IPS-NIHi7 (cell line): ENCODE measurements at regions not wholly inside any gene's neighbourhood (a gene's known extent, or its start where the extent isn't known, plus 50 kb on each side); places are given as distances from the start of the nearest gene placed in this dataset.

Experiments used
- DNase-seq: peaks from one replicate; pipeline ENCODE4 v3.0.0; 2012; ENCODE audit warnings: mixed read lengths; ENCODE audit errors: extremely low spot score

DNA sequence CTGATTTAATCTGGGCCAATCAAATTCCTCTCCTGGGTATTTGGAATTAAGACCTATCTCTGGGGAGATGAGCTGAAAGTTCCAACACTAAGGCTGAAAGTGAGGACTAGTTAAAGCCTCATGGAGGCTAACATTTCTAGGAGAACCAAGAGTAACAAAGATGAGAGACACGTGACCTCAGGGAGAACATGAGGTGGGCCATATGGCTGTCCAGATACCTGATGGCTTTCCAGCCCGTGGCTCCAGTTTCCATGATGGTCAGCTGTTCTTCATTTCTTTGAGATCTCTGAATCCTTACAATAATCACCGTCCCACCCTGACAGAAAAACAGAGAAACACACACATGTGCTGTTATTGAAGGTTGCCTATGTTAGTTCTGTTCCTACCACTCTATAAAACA, 66.1 kb downstream of the LEPR start:
- no peak for DNase-seq

DNA sequence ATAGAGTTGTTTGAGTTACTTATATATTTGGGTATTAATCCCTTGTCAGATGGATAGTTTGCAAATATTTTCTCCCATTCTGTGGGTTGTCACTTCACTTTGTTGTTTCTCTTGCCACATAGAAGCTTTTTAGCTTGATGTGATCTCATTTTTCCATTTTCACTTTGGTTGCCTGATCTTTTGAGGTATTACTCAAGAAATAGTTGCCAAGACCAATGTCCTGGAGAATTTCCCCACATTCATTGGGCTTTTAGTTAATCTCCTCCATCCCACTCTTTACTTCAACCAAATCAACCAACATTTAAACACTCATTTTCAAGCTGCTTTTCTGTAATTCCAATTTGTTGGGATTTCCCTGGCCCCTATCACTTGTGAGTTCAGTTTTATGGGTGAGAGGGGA, 69.0 kb downstream of the LEPR start:
- DNase-seq, result no peak

DNA sequence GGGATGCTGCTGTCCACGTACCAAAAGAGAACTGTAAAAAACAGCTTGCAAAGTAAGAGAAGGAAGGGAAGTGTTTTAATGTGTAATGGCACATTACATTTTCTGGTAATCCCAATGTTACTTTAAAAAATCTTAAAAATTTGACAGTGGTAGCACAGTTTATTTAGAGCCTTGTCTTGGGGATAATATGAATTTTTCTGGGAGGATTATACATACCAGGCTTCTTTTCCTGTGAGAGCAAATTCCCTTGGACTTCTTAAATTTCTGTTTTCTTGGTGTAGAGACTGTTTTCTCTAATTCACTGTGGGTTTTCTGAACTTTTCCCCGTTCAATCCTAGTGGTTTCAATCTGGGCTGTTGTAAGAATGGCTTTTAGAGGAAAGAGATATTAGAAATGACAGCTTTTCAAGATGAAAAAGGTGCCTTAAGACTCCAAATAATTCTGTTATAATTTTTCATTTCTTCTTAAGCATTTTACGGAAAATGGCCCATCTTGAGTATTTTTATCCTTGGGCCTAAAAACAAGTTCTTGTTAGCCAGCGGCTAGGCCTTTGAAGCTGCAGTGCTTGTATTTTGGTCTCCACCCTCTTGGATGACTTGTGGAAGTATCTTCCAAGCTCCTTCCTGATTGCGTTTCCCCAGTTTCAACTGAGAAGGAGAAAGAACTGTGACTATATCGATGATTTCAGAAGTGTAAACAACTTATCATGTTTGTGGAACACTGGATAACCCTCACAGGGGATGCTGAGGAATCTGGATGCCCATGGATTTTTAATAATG, 70.0 kb downstream of the LEPR start:
- DNase-seq, result no peak

DNA sequence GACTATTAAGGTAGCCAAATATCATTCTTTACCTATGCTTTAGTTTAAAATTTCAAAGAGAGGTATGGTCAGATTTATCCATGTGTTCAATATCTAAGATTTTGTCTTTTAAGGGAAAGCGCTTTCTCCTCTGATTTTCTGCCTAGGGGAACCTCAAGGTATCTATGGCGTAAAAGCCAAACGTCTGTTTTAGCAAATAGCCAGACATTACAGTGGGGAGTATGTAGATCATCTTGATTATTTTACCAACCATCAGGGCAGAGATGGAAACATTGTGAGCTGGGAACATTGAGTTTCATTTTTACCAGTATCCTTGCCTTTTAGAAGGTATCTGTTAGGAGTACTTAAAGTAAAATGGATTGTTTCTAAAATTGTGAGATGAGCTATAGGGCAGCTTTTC, 71.0 kb downstream of the LEPR start:
- no peak for DNase-seq

DNA sequence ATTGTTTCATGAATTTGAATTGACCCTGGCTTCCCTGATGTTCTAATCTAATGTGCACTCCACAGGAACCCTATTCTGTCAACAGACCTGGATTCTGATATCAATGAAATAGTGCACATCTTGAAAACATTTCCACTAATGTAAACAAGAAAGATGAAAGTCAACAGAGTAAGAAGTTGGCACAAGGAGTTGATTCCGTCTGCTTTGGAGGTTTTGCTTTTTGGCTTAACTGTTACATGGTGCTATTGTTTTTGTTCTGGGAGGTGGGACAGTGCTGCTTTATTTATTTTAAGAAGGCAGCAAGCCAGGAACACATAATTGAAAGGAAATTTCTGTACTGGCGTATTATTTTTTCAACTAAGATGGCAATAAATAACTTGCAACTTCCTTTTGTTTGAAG, 73.3 kb downstream of the LEPR start:
- DNase-seq, result no peak

DNA sequence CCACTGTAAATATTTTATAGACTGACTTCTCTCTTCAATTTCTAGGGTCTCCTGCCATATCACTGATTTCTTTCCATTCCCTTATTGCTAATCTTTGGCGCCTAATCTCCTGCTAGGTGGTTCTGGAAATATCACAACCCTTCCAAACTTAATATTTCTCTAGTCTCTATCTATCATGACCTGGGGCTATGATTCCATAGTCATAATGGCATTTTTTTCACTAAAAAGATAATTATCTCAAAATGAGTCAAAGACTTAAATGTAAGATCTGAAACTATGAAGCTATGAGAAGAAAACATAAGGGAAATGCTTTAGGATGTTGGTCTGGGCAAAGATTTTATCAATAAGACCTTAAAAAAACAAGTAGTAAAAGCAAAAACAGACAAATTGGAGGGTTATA, 74.2 kb downstream of the LEPR start:
- no peak for DNase-seq

DNA sequence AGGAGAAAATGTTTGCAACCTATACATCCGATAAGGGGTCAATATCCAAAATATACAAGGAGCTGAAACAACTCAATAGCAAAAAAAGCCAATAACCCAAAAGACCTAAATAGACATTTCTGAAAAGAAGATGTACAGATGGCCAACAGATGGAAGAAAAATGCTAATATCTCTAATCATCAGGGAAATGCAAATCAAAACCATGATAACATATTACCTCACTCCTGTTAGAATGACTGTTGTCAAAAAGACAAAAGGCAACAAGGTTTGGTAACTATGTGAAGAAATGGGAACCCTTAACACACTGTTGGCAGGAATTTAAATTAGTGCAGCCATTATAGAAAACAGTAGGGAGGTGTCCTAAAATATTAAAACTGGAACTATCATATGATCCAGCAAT, 74.7 kb downstream of the LEPR start:
- no peak for DNase-seq

DNA sequence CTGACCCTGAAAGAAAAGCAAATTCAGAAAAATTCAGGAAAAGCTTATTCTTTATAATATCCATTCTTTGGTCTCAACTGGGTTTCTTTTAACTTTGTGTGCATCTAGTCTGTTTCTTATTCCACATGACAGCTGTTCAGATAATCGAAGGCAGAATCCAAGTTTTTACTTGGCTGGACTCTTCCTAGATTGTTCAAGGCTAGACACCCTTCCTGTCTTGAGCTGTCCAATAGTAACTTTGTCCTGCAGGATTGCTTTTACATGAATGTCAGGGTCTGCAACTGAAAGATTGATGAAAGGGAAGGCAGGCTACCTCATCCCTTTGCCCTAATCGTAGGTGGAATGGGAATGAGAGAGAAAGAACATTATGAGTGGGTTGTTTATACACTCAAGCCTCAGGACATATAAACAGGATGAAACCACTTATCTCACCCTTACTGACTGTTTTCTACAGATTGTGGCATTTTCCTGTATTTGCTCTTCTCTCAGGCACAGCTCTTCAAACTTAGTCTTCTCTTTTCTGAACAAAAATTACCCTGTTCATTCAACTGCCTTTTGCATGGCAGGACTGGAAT, 76.9 kb downstream of the LEPR start:
- no peak for DNase-seq

DNA sequence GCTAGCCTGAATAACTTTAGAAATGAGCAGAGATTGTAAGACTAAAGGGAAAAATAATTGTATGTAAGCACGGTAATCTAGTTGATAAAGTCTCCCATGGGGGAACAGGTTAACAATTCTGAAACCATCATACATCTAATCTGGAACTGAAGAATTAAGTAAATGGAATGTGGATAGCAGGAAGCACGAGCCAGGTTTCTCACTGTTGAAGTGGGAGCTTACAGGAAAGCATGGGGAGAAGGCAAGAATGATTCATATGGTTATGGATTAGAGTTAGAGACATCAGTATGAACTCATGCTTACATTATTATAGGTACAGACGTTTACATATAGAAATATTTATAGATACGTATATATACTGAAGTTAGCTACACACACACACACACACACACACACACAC, 83.0 kb downstream of the LEPR start:
- DNase-seq, result no peak

DNA sequence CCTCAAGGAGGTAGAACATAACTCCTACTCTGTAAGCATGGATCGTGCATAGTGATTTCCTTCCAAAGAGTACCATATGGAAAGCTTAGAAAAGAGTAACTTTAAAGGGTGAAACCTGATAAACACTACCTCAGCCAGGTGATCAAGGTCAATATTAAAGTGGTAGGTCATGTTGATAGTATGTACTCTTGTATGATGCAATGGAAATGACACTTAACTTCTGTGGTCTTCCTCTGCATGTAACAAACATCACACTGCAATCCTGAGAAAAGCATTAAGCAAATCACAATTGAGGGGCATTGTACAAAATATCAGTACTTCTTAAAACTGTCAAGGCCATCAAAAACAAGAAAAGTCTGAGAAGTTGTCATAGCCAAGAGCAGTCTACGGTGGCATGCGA, 83.8 kb downstream of the LEPR start:
- DNase-seq, result no peak

DNA sequence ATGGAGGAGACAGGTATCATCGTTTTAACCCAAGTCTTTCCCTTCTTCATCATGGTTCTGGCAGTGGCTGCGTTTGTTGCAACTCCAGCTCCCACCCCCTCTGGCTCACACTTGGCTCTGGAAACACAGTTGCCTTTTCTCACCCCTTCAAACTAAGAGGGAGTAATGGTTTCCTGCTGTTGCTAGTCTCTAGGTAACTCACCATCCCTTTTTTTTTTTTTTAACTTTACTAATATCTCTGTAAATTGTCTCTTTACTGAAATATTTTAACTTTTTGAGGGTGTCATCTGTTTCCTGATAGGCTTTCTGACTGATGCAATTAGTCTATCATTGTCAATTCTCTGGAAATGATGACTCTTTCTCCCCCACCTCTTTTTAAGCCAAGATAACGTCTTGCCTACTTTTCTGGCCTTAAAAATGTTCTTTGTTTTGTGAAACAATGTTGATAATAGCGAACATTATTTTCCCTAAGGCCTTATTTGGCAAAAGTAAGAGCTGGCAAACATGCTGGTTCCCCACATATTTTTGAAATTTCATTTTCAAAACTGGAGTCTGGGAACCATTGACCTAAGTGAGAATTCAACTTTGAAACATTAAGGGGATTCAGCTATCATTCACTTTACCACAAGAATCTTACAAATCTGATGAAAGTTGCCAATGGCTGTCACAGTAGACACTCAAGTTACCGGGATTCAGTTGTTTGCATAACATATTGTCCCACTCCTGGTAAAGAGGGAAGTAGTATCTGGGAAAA, 85.3 kb downstream of the LEPR start:
- DNase-seq, result no peak

DNA sequence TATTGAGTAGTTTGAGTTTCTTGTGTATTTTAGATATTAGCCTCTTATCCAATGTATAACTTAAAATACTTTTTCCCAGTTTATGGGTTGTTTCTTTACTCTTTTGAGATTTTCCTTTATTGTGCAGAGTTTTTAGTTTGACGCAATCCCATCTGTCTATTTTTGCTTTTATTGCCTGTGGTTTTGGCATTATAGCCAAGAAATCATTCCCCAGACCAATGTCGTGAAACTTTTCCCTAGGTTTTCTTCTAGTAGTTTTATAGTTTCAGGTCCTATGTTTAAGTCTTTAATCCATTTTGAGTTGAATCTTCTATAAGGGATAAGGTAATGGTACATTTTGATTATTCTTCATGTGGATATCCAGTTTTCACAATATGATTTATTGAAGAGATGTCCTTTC, 87.6 kb downstream of the LEPR start:
- DNase-seq, result no peak

DNA sequence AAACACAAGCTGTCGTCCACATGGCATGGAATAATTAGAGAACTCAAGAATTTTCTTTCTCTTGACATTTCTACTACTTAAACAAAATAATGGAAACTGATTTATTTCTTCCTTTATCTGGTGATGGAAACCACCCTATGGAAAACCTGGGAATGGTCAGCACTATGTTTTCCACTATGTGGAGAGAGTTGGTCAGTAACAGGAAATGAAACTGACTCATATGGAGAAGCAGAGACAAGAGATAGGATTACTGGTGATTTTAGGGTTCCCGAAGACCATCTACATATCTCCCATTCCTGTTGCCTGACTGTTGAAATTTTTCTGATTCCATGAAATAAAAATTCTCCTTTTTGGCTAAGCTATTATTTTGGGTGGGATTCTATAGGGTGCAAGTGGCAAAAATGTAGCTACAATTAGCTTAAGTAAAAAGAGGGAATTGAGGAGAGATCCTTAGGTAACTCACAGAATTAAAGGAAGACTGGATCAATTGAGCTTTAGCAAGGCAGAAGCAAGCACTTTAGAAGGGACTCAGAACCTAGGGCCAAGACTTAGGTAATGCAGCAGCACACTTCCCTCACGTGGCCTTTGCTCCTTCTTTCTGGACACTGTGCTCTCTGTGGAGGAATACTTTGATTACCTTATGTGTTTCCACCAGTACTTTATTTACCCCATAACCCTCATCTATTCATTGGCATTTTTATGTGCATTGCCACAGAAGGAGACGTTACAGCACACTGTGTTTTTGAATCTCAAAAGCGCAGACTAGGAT, 89.6 kb downstream of the LEPR start:
- DNase-seq, result no peak

DNA sequence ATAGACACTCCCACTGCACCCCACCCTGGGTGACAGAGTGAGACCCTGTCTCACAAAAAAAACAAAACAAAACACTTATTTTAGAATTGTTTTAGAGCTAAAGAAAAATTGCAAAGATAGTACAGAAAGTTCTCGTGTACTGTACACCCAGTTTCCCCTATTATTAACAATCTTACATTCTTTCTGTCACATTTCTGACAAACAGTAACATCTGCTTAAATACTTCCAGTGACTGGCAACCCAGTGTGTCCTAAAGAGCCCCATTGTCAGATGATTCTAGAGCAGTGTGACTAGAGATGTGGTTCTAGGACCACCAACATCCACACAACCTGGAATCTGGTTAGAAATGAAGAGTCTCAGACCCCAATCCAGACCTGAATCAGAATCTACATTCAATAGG, 90.5 kb downstream of the LEPR start:
- no peak for DNase-seq

DNA sequence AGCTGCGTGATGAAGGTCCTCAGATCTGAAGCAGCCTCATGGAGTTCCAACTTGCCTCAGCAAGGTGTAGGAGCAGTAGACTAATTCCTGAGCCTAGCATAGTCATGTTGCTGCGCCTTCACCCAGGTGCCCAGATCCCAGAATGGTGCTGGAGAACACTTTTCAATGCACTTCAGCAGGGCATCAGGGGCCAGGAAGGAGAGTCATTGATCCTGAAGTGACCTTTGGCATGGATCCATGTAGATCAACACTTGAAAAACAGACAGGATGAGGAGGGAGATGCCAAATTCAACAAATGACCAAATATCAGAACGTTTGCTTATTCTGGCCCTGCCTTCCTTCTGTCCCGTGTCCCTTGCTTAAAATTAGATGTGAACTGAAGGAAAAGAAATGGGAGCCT, 91.9 kb downstream of the LEPR start:
- no peak for DNase-seq

DNA sequence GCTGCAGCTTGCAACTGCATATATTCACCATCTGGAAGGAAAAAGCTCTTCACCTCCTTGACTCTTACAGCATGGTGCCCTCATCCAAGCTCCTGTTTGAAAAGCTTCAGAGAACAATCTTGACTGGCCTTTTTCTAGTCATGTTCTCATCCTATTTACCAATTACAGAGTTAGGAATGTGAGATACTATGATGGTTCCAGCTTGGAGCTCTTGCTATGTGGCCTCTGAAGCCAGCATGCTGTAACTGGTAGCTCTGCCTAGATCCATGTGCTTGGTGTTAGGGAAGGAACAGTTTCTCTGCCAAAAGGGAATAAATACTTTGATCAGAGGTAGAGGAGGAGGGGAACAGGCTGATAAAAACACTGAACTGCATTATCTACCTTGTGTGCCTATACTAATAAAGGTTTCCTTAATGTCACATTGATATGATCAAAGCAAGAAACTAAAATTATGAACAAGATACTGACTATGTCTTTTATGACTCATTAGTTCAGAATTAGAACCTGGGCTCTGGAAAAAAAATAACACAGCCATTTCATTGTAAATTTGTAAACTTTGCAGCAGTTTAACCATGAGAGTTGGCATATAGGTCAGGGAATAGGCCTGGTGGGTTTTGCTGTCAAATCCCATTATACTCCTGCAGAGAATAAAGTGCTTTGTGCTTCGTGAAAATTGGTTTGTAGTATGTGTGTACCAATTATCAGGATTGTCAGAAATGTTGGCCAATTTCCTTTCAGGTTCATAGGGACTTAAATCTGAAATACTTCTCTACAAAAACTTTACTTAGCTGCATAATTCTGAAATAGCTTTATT, 92.7 kb downstream of the LEPR start:
- DNase-seq, result no peak

DNA sequence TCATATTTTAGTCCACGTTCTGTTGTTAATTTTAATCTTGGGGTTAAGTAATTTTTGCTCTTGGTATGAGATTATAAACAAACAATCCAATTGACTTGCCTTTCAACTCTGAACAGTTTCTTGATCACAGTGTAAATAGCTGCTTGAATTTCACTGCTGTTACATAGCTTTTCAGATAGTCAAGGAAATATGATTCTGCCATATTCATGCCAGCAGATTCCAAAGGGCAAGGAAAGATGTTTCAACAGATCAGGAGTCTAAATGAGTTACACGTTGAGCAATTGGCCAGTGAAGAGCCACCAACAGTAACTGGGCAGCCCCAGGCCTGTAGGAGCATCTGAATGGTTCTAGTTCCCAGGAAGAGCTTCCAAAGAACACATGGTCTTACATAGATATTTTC, 93.6 kb downstream of the LEPR start:
- DNase-seq, result no peak

DNA sequence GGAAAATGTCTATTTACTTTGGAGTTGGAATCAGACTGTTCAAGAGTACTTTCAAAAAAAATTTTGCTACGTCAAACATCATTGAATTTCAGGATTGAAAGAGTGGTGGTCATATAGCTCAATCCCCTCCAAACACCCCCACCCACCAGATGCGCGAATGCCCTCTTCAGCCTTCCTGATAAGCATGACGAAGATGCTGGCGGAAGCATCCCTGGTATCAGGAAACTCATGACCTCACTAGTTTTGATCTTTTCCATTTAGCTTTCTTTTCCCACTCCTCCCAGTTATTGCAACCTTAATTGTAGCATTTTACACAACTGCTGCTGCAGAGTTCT, 104.4 kb downstream of the LEPR start:
- DNase-seq, result peak; percentile 19

DNA sequence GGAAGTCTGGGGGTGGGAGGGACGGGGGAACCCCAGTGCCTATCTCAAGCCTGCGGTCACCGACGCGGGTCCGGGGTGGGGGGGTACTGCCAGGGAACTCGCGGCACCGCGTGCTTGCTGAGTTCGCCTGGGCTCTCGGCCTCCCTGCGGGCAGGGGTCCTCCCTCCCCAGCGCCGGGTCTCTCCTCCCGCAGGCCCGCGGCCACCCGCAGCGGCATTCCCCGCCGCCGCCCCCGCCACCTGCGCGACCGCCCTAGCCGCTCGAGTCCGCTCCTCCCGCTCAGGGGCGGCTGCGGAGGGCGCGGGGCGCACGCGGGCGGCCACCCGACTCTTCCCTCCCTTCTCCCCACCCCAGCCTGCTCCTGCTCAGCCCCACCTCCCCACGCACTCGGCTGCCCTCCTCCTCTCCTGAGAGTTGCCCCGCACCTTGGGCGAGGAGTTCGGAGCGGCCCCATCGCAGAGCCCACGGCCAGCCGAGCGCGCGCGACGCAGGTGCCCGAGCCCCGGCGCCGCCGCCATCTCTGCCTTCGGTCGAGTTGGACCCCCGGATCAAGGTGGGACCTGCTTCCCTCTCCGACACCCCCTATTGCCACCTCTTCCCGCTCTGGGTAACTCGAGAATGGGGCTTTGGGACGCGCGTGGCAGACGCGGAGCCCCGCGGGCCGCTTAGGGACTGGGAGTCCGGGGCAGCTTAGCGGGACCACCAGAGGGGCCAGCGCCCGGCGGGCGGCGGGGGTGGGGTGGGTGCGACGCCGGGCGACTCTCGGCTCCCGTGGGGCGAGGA, 105.0 kb downstream of the LEPR start:
- DNase-seq, result peak; percentile 60

DNA sequence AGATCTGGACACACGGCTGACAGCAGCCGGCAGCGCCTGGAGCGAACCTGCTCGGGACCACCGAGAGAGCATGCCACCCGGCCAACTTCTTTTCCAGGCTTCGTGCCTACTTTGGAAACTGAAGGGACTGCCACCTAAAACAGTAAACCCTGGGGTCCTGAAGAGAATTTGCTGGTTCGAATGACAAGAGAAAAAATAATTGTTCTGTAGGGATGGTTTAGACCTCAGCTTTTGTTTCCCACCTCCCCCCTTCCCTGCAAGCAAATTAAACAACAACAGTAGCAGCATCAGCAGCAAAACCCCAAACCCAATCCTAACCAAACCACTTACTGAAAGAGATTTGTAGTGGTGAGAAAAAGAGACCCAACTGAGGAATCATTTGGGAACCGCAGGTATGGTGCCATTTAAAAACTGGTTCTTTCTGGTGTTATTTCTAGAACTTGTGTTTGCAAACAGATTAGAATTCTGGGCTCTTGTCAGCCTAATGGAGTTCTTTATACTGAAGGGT, 105.6 kb downstream of the LEPR start:
- peak; percentile 20 for DNase-seq

DNA sequence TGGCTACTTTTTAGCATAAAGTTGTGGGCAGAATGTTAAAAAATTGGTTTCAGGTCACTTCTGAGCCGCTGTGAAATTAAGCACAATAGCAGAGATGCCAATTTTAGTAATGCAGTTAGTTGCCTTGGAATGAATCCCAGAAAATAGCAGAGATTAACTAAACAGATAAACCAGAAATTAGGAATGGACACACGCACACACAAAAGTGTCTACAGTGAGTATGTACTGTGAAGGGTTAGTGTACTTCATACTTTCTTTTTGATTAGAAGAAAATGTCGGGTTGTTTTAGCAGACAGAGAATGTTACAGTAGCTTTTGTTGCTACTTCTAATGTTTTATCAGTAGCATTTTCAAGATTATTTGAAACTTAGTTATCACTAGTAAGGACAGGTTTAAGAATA, 106.7 kb downstream of the LEPR start:
- DNase-seq, result no peak
